IMR-90 (cell line): ENCODE measurements at regions not wholly inside any gene's neighbourhood (a gene's known extent, or its start where the extent isn't known, plus 50 kb on each side); places are given as distances from the start of the nearest gene placed in this dataset.

Experiments
- ATAC-seq: fragments of 200-7000 bp; cut with Tn5 transposase; 2 replicates; pipeline ENCODE4 v1.9.1; 2020; ENCODE audit warnings: low read depth, mild to moderate bottlenecking, moderate library complexity
- BruUV-seq: library from RNA; stranded (reverse); fragments of 400-500 nt; replicated peaks from 2 replicates; lab custom pipeline; 2021; lab: Mats Ljungman, UMichigan
- CTCF ChIA-PET: fragments of 300-600 bp; formaldehyde crosslinking; extraction: SDS; loops from one replicate; lab custom pipeline; 2021; ENCODE audit warnings: antibody characterized with exemption; lab: Yijun Ruan, JAX
- POLR2A ChIA-PET: fragments of 300-600 bp; sonication (Branson Sonifier 250); formaldehyde crosslinking; loops from one replicate; lab custom pipeline; 2022; ENCODE audit warnings: antibody characterized with exemption; ENCODE audit not compliant: unreplicated experiment; lab: Charles Lee
- DNase-seq: peaks from one replicate; pipeline ENCODE4 v3.0.0; 2013
- H2AFZ ChIP-seq: replicated peaks from 2 replicates; pipeline ENCODE3; 2013; ENCODE audit warnings: low read length, mild to moderate bottlenecking; ENCODE audit not compliant: poor library complexity
- H2AK5ac ChIP-seq: 2 replicates; pipeline ENCODE4 v1.6.1; 2013; ENCODE audit warnings: low read depth, low read length, inconsistent platforms
- H2AK9ac ChIP-seq: replicated peaks from 2 replicates; pipeline ENCODE3; 2013; ENCODE audit warnings: mild to moderate bottlenecking, low read depth, low read length, moderate library complexity; ENCODE audit not compliant: poor library complexity
- H2BK120ac ChIP-seq: 2 replicates; pipeline ENCODE4 v1.6.1; 2013; ENCODE audit warnings: low read depth, low read length, inconsistent platforms
- H2BK15ac ChIP-seq: 3 replicates; pipeline ENCODE4 v1.6.1; 2013; ENCODE audit warnings: low read depth, low read length, inconsistent platforms
- H2BK20ac ChIP-seq: 2 replicates; pipeline ENCODE4 v1.6.1; 2013; ENCODE audit warnings: low read depth, mild to moderate bottlenecking, inconsistent platforms, low read length, moderate library complexity
- H2BK5ac ChIP-seq: 2 replicates; pipeline ENCODE4 v1.6.1; 2013; ENCODE audit warnings: mild to moderate bottlenecking, low read depth, low read length, inconsistent platforms; ENCODE audit not compliant: poor library complexity, severe bottlenecking
- H3K14ac ChIP-seq: replicated peaks from 2 replicates; pipeline ENCODE4 v1.6.1; 2013; ENCODE audit warnings: low read depth, low read length, inconsistent platforms
- H3K18ac ChIP-seq: 2 replicates; pipeline ENCODE4 v1.6.1; 2013; ENCODE audit warnings: low read depth, low read length, control low read depth
- H3K23ac ChIP-seq: 2 replicates; pipeline ENCODE4 v1.6.1; 2013; ENCODE audit warnings: low read depth, low read length, inconsistent platforms
- H3K27ac ChIP-seq: 2 replicates; pipeline ENCODE4 v1.5.1; 2013; ENCODE audit warnings: mild to moderate bottlenecking, control low read depth, low read length; ENCODE audit not compliant: insufficient read depth
- H3K27me3 ChIP-seq: 2 replicates; pipeline ENCODE4 v1.6.1; 2013; ENCODE audit warnings: low read length; ENCODE audit not compliant: control insufficient read depth, insufficient read depth
- H3K36me3 ChIP-seq: 2 replicates; pipeline ENCODE4 v1.6.1; 2013; ENCODE audit warnings: low read length, mixed read lengths; ENCODE audit not compliant: control insufficient read depth, insufficient read depth
- H3K4ac ChIP-seq: 2 replicates; pipeline ENCODE4 v1.6.1; 2013; ENCODE audit warnings: low read depth, low read length, inconsistent platforms
- H3K4me1 ChIP-seq: 2 replicates; pipeline ENCODE4 v1.6.1; 2013; ENCODE audit warnings: low read length, mixed read lengths; ENCODE audit not compliant: control insufficient read depth, insufficient read depth
- H3K4me2 ChIP-seq: 2 replicates; pipeline ENCODE4 v1.6.1; 2013; ENCODE audit warnings: low read depth, mild to moderate bottlenecking, control low read depth, low read length, moderate library complexity
- H3K4me3 ChIP-seq: 2 replicates; pipeline ENCODE4 v1.5.1; 2013; ENCODE audit warnings: low read depth, mild to moderate bottlenecking, control low read depth, low read length, moderate library complexity; ENCODE audit not compliant: insufficient read depth
- H3K56ac ChIP-seq: 2 replicates; pipeline ENCODE4 v1.6.1; 2013; ENCODE audit warnings: low read length, inconsistent platforms; ENCODE audit not compliant: insufficient read depth; ENCODE audit errors: extremely low read depth
- H3K79me1 ChIP-seq, 2 experiments: 2 replicates each; pipeline ENCODE4 v1.6.1; 2013; ENCODE audit warnings: low read length in 2 of 2, inconsistent platforms in 1 of 2, low read depth in 1 of 2
- H3K9ac ChIP-seq: 2 replicates; pipeline ENCODE4 v1.6.1; 2013; ENCODE audit warnings: low read depth, low read length, control low read depth
- H3K9me1 ChIP-seq: 2 replicates; pipeline ENCODE4 v1.6.1; 2013; ENCODE audit warnings: low read length, inconsistent platforms; ENCODE audit not compliant: insufficient read depth
- H3K9me3 ChIP-seq: 2 replicates; pipeline ENCODE4 v1.6.1; 2013; ENCODE audit warnings: low read length; ENCODE audit not compliant: control insufficient read depth, insufficient read depth
- H4K20me1 ChIP-seq: 2 replicates; pipeline ENCODE4 v1.6.1; 2013; ENCODE audit warnings: low read length, inconsistent platforms; ENCODE audit not compliant: insufficient read depth
- H4K5ac ChIP-seq: 2 replicates; pipeline ENCODE4 v1.6.1; 2013; ENCODE audit warnings: mild to moderate bottlenecking, low read depth, low read length, control low read depth
- H4K8ac ChIP-seq, 2 experiments: 2 replicates each; pipeline ENCODE4 v1.6.1; 2013; ENCODE audit warnings: low read depth in 2 of 2, low read length in 2 of 2, control low read depth in 1 of 2, inconsistent platforms in 1 of 2
- H4K91ac ChIP-seq: 2 replicates; pipeline ENCODE4 v1.6.1; 2013; ENCODE audit warnings: low read depth, low read length, inconsistent platforms; ENCODE audit not compliant: insufficient read depth
- ELK1 ChIP-seq: fragments of 150-350 bp; IDR thresholded peaks from 2 replicates; pipeline ENCODE4 v1.6.1; 2016; ENCODE audit warnings: low read depth, mild to moderate bottlenecking, low read length, moderate library complexity, borderline replicate concordance
- RFX5 ChIP-seq: IDR thresholded peaks from 2 replicates; pipeline ENCODE4 v1.8.0; 2012; ENCODE audit warnings: low read depth, mild to moderate bottlenecking, low read length, moderate library complexity
- WGBS, 2 experiments: methylation state at CpG; one replicate each; pipeline versions ENCODE4 v1.1.5 to v1.1.7; 2013; ENCODE audit warnings: missing lambda C conversion rate in 2 of 2; ENCODE audit not compliant: insufficient read length in 1 of 2; ENCODE audit errors: extremely low coverage in 2 of 2; 5-methylcytosine and 5-hydroxymethylcytosine counted together
- dilution Hi-C: fragments of 300-500 bp; cut with HindIII; formaldehyde crosslinking; loops from one replicate; pipeline ENCODE4 v1.14.3; 2018; ENCODE audit warnings: low sequenced_read_pairs; ENCODE audit not compliant: unreplicated experiment
- in situ Hi-C: fragments of 300-500 bp; cut with MboI; formaldehyde crosslinking; loops from 3 replicates; pipeline ENCODE4 v1.14.3; 2019; ENCODE audit warnings: low sequenced_read_pairs, inconsistent platforms, mixed read lengths
- intact Hi-C: fragments of 100-400 bp; cut with micrococcal nuclease; formaldehyde crosslinking; loops from 2 replicates; pipeline ENCODE4 v1.10.0; 2022
- TF ChIP-seq, protein P1 (sequence below): fragments of 150-350 bp; IDR thresholded peaks from 2 replicates; pipeline ENCODE4 v1.6.1; 2017; ENCODE audit warnings: mild to moderate bottlenecking, antibody characterized with exemption, low read length, low read depth

GRCh38 chr13:78999494-78999893 lies 340.5 kb upstream of the OBI1 start:
- intact Hi-C loops: no loop called here
- H3K18ac ChIP-seq: no peak overlapping the region
- H3K23ac ChIP-seq: no peak overlapping the region
- H3K9me1 ChIP-seq: no peaks in the 10 kb centered on the region
- no peak overlapping the region for H4K8ac ChIP-seq
- no TSS peak for BruUV-seq
- H2BK20ac ChIP-seq: no peak overlapping the region
- no peak overlapping the region for H2BK15ac ChIP-seq
- dilution Hi-C loops: no loop called here
- H3K79me1 ChIP-seq: no peaks in the 10 kb centered on the region
- H3K14ac ChIP-seq: no peak overlapping the region
- no peak overlapping the region for H3K4me3 ChIP-seq
- no peak overlapping the region for H2AK5ac ChIP-seq
- no peak overlapping the region for H2AFZ ChIP-seq
- no peak overlapping the region for H3K4ac ChIP-seq
- H3K27me3 ChIP-seq: no peaks in the 10 kb centered on the region
- no peaks in the 10 kb centered on the region for H4K20me1 ChIP-seq
- no peak overlapping the region for H4K5ac ChIP-seq
- no peak overlapping the region for H3K9ac ChIP-seq
- ChIA-PET POLR2A (no interaction called here), CTCF (no interaction called here)
- H3K56ac ChIP-seq: no peak overlapping the region
- ATAC-seq (no peak), DNase-seq (no peak)
- no peak overlapping the region for H2BK5ac ChIP-seq
- H3K36me3 ChIP-seq: no peaks in the 10 kb centered on the region
- H3K9me3 ChIP-seq: no peaks in the 10 kb centered on the region; the same call in 1 of the 2 replicates
- in situ Hi-C loops: no loop called here
- no peak for TF ChIP-seq ELK1
- TF ChIP-seq, protein P1, sequence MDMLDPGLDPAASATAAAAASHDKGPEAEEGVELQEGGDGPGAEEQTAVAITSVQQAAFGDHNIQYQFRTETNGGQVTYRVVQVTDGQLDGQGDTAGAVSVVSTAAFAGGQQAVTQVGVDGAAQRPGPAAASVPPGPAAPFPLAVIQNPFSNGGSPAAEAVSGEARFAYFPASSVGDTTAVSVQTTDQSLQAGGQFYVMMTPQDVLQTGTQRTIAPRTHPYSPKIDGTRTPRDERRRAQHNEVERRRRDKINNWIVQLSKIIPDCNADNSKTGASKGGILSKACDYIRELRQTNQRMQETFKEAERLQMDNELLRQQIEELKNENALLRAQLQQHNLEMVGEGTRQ: no peak
- no peak for TF ChIP-seq RFX5
- whole genome bisulfite sequencing, 2 experiments: 100% methylated on average over 1 of the region's 4 CpGs; no CpG with 5 or more reads in 1 of the 2 experiments
- no peak overlapping the region for H3K27ac ChIP-seq
- no peak overlapping the region for H2BK120ac ChIP-seq
- no peak overlapping the region for H2AK9ac ChIP-seq
- H4K91ac ChIP-seq: no peak overlapping the region
- no peak overlapping the region for H3K4me2 ChIP-seq
- H3K4me1 ChIP-seq: no peaks in the 10 kb centered on the region
